RCC 7860 (cell line): ENCODE measurements at regions not wholly inside any gene's neighbourhood (a gene's known extent, or its start where the extent isn't known, plus 50 kb on each side); places are given as distances from the start of the nearest gene placed in this dataset.

Source experiments
- DNase-seq: peaks from one replicate; pipeline ENCODE4 v3.0.0-alpha.2; 2015; ENCODE audit warnings: low spot score
- FAIRE-seq: peaks from 2 replicates; lab custom pipeline; 2012; peaks lifted over from hg19 to GRCh38; lab: Jason Lieb, UNC

GRCh38 chr3:66592016-66592761, 91.4 kb upstream of the LRIG1 start:
- DNase-seq (no peak), FAIRE-seq (no peak)

- FAIRE-seq: no peak
- DNase-seq: no peak
These were observed 92.3 kb upstream of the LRIG1 start for GRCh38 chr3:66592927-66593625.

GRCh38 chr3:66593978-66594377, 93.2 kb upstream of the LRIG1 start:
- FAIRE-seq: no peak

GRCh38 chr3:66597308-66597863, 96.6 kb upstream of the LRIG1 start:
- DNase-seq: no peak
- no peak for FAIRE-seq

More at GRCh38 chr3:66593978-66594377, 93.2 kb upstream of the LRIG1 start:
- DNase-seq: peak; percentile 26

- DNase-seq (no peak), FAIRE-seq (no peak)
These were observed 97.3 kb upstream of the LRIG1 start for GRCh38 chr3:66598168-66598567.

- DNase-seq (no peak), FAIRE-seq (no peak)
These were observed 101.4 kb upstream of the LRIG1 start for GRCh38 chr3:66602237-66602636.

- no peak for DNase-seq
- FAIRE-seq: no peak
These were observed 101.9 kb upstream of the LRIG1 start for GRCh38 chr3:66602691-66603090.

- DNase-seq: no peak
- FAIRE-seq: no peak
These were observed 102.4 kb upstream of the LRIG1 start for GRCh38 chr3:66603151-66603611.

GRCh38 chr3:66604481-66604880, 103.7 kb upstream of the LRIG1 start:
- no peak for DNase-seq
- FAIRE-seq: no peak

GRCh38 chr3:66606126-66606525, 105.3 kb upstream of the LRIG1 start:
- DNase-seq (no peak), FAIRE-seq (no peak)

- no peak for FAIRE-seq
These were observed 106.0 kb upstream of the LRIG1 start for GRCh38 chr3:66606868-66607267.

GRCh38 chr3:66609660-66610561, 109.1 kb upstream of the LRIG1 start:
- DNase-seq (no peak), FAIRE-seq (no peak)

More at GRCh38 chr3:66606868-66607267, 106.0 kb upstream of the LRIG1 start:
- no peak for DNase-seq

- DNase-seq: no peak
- FAIRE-seq: no peak
These were observed 109.7 kb upstream of the LRIG1 start for GRCh38 chr3:66610562-66610909.

- FAIRE-seq (no peak), DNase-seq (no peak)
These were observed 115.0 kb upstream of the LRIG1 start for GRCh38 chr3:66615643-66616301.

- DNase-seq: no peak
- FAIRE-seq: no peak
These were observed 116.5 kb upstream of the LRIG1 start for GRCh38 chr3:66617351-66617750.

GRCh38 chr3:66618066-66618465, 117.2 kb upstream of the LRIG1 start:
- FAIRE-seq (no peak), DNase-seq (no peak)

GRCh38 chr3:66620296-66620695, 119.5 kb upstream of the LRIG1 start:
- no peak for FAIRE-seq

GRCh38 chr3:66622756-66623457, 122.1 kb upstream of the LRIG1 start:
- FAIRE-seq: no peak

More at GRCh38 chr3:66620296-66620695, 119.5 kb upstream of the LRIG1 start:
- DNase-seq: no peak

GRCh38 chr3:66625505-66626216, 124.8 kb upstream of the LRIG1 start:
- FAIRE-seq (no peak), DNase-seq (no peak)

More at GRCh38 chr3:66622756-66623457, 122.1 kb upstream of the LRIG1 start:
- DNase-seq: no peak
